Ovary (tissue), 7 donors: ENCODE measurements at regions not wholly inside any gene's neighbourhood (a gene's known extent, or its start where the extent isn't known, plus 50 kb on each side); places are given as distances from the start of the nearest gene placed in this dataset.

Source experiments
- DNase-seq, 5 donors: peaks; one replicate each; pipeline ENCODE4 v3.0.0-alpha.2; 2019 to 2020
- H3K27ac ChIP-seq, 2 donors: fragments of 200-600 bp; one replicate each; pipeline versions ENCODE4 v1.5.1 to v1.8.0; 2019 to 2022
- H3K27me3 ChIP-seq: fragments of 200-600 bp; one replicate; pipeline ENCODE4 v1.8.0; 2022
- H3K36me3 ChIP-seq: fragments of 200-600 bp; sonication (generic); one replicate; pipeline ENCODE4 v1.5.1; 2019
- H3K4me1 ChIP-seq: one replicate; pipeline ENCODE4 v1.8.1; 2013; ENCODE audit warnings: mild to moderate bottlenecking, moderate library complexity; ENCODE audit not compliant: insufficient read depth
- H3K4me3 ChIP-seq: fragments of 200-600 bp; sonication (generic); one replicate; pipeline ENCODE4 v1.5.1; 2017
- H3K9me3 ChIP-seq, 2 donors: fragments of 200-600 bp in 1 of 2; sonication (generic) in 1 of 2; one replicate each; pipeline versions ENCODE4 v1.5.1 to v1.8.1; 2013 to 2019; ENCODE audit warnings: mild to moderate bottlenecking in 1 of 2, moderate library complexity in 1 of 2
- EP300 ChIP-seq: sonication (generic); formaldehyde crosslinking; IDR thresholded peaks from one replicate; pipeline ENCODE4 v1.6.1; 2017; ENCODE audit warnings: antibody characterized with exemption
- POLR2A ChIP-seq: fragments of 450-650 bp; IDR thresholded peaks from one replicate; pipeline ENCODE4 v1.6.1; 2017; ENCODE audit warnings: antibody characterized with exemption, mild to moderate bottlenecking, moderate library complexity
- WGBS, 3 donors: extraction: QIAGEN DNeasy Blood & Tissue Kit in 1 of 3; methylation state at CpG; one replicate each; pipeline versions ENCODE4 v1.1.5 to v1.1.7; 2013 to 2017; 5-methylcytosine and 5-hydroxymethylcytosine counted together
- intact Hi-C, 4 donors: fragments of 100-400 bp; cut with DNase I; formaldehyde crosslinking; loops; one replicate each; pipeline versions ENCODE4 v1.11.0 to v1.15.1; 2022 to 2023
- TF ChIP-seq, protein P1 (sequence below), 3 donors: fragments of 450-650 bp in 2 of 3; fragments of 200-600 bp in 1 of 3; IDR thresholded peaks; one replicate each; pipeline versions ENCODE4 v1.5.1 to v1.8.0; 2016 to 2022; ENCODE audit warnings: antibody characterized with exemption in 3 of 3, mild to moderate bottlenecking in 1 of 3
- donor health status: DM: no; HTN: no; CAD: no; lungs with moderate emphysema.
- donor health status: DM: no; HTN: no; CAD: no.
- donor health status: Bipolar disorder and iron deficiency.
- donor health status: DM: no; HTN: no; CAD: no.
- donor health status: DM: yes; HTN: yes; CAD: no.

DNA sequence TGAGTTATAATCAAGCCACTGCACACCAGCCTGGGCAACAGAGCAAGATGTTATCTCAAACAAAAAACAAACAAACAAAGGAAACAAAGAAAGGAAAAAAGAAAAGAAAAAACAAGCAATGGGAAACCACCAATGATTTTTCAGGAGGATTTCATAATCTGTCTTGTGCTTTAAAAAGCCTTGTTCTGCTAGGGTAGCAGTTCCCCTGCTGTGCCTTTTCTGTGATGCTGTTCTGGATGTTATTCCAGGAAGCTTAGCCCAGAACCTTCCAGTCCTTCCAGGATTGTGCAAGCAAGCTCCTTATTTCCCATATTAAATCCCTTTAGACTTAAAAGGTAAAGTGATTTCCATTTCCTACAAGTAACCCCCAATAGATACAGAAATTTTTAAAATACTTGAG lies 171.1 kb downstream of the ABCC12 start:
- Histone ChIP-seq H3K36me3 (no peaks in the 10 kb centered on the region), H3K27me3 (no peaks in the 10 kb centered on the region), H3K4me1 (no peaks in the 10 kb centered on the region), H3K27ac (no peak overlapping the region), H3K4me3 (no peak overlapping the region), H3K9me3 (no peaks in the 10 kb centered on the region)
- intact Hi-C loops: no loop called here
- TF ChIP-seq POLR2A (no peak), EP300 (no peak)
- TF ChIP-seq, protein P1, sequence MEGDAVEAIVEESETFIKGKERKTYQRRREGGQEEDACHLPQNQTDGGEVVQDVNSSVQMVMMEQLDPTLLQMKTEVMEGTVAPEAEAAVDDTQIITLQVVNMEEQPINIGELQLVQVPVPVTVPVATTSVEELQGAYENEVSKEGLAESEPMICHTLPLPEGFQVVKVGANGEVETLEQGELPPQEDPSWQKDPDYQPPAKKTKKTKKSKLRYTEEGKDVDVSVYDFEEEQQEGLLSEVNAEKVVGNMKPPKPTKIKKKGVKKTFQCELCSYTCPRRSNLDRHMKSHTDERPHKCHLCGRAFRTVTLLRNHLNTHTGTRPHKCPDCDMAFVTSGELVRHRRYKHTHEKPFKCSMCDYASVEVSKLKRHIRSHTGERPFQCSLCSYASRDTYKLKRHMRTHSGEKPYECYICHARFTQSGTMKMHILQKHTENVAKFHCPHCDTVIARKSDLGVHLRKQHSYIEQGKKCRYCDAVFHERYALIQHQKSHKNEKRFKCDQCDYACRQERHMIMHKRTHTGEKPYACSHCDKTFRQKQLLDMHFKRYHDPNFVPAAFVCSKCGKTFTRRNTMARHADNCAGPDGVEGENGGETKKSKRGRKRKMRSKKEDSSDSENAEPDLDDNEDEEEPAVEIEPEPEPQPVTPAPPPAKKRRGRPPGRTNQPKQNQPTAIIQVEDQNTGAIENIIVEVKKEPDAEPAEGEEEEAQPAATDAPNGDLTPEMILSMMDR (IDR thresholded peaks at IDR 0.05): no peak
- no peak for DNase-seq

DNA sequence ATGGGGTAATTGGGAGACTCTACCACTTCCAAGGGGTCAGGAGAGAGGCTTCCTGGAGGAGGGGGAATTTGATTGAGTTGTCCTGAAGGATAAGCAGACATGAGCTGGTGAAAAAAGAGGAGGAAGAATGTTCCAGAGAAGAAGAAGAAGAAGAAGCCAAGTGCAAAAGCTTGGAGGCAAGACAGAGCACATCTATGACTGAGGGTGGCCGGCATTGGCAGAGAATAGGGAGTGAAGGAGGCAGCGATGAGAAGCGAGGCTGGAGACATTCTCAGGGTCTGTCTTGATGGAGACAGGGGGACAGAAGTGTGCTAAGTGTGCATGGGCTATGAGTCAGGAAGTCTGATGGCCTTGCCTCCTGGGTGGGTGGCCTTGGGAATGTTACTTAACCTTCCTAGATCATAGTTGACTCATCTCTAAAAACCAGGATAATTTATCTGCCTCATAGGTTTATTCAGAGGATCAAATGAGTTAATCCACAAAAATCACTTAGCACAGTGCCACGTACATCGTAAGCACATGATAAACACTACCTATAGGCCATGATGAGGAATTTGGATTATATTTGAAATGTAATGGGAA lies 171.7 kb downstream of the ABCC12 start:
- intact Hi-C loops: no loop called here
- Histone ChIP-seq H3K27ac (no peak overlapping the region), H3K4me3 (no peak overlapping the region), H3K4me1 (no peaks in the 10 kb centered on the region), H3K27me3 (no peaks in the 10 kb centered on the region), H3K9me3 (no peaks in the 10 kb centered on the region), H3K36me3 (no peaks in the 10 kb centered on the region)
- TF ChIP-seq, protein P1 (IDR thresholded peaks at IDR 0.05): no peak
- TF ChIP-seq EP300: no peak
- 82 to 89% (median 87%) methylated on average over 5 of the region's 5 CpGs for WGBS, 3 donors
- no peak for DNase-seq

DNA sequence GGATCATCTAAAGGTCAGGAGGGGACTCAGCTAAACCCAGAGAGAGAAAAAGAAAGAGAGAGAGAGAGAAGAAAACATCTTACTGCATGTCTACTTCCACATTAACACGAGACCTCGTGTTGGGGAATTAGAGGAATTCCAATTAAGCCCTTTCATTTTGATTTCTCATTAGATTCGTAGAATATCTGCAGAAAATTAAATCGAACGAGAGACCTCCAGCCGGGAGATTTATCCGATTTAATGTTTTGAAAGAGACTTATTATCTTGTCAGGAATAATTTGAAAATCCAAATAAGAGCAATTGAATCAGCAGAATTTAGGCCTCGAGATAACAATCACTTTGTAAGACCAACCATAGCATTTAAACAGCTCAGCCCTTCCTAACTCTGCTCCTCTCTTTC lies 175.6 kb downstream of the ABCC12 start:
- H3K9me3 ChIP-seq: no peaks in the 10 kb centered on the region
- intact Hi-C loops: no loop called here
- no peak for DNase-seq
- TF ChIP-seq EP300 (no peak), POLR2A (no peak)
- TF ChIP-seq, protein P1 (IDR thresholded peaks at IDR 0.05): no peak
- H3K4me3 ChIP-seq: no peak overlapping the region
- H3K4me1 ChIP-seq: no peaks in the 10 kb centered on the region
- H3K27ac ChIP-seq: no peak overlapping the region
- H3K27me3 ChIP-seq: no peaks in the 10 kb centered on the region
- 53 to 75% (median 54%) methylated on average over 8 of the region's 8 CpGs for WGBS, 3 donors
- H3K36me3 ChIP-seq: no peaks in the 10 kb centered on the region

DNA sequence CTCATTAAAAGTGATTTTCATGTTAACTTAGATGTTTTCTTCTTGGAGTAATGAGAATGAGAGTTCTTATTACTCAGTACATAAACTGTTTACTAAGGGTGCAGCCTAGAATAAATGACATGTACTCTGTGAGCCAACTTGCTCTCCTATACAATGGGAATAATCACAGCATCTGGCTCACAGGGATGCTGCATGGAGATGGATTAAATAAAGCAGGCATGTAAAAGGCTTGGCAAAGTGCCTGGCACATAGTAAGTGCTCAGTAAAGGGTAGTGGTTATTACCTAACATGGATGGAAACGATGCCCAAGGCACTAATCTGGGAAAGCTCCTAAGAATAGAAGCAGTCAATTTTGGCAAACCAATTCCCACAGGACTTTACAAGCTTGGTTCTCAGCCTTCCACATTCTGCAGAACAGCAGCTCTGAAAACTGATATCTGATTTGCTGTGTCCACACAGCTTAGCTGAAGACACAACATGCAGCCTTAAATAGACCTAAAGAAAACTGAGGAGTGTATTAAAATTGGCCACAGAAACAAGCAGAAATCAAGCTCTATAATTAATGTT lies 176.1 kb downstream of the ABCC12 start:
- no peaks in the 10 kb centered on the region for H3K9me3 ChIP-seq
- H3K27ac ChIP-seq: no peak overlapping the region
- H3K36me3 ChIP-seq: no peaks in the 10 kb centered on the region
- DNase-seq: no peak
- intact Hi-C loops: no loop called here
- H3K4me3 ChIP-seq: no peak overlapping the region
- TF ChIP-seq EP300 (no peak), POLR2A (no peak)
- TF ChIP-seq, protein P1 (IDR thresholded peaks at IDR 0.05): no peak
- 2 to 36% (median 7%) methylated on average over 1 of the region's 1 CpG for WGBS, 3 donors
- H3K4me1 ChIP-seq: no peaks in the 10 kb centered on the region
- H3K27me3 ChIP-seq: no peaks in the 10 kb centered on the region
